ENCODE measurements at regions not wholly inside any gene's neighbourhood (a gene's known extent, or its start where the extent isn't known, plus 50 kb on each side); places are given as distances from the start of the nearest gene placed in this dataset.

GRCh38 chrX:20320461-20321159 lies 53.9 kb upstream of the RPS6KA3 start:
- TF ChIP-seq CTBP1 (IDR thresholded peaks at IDR 0.05; ENCODE audit: borderline replicate concordance) (no peak), FOXM1 (IDR thresholded peaks at IDR 0.05; ENCODE audit: borderline replicate concordance) (no peak), PKNOX1 (IDR thresholded peaks at IDR 0.05) (no peak), ARNT (IDR thresholded peaks at IDR 0.05) (no peak), SP1 (IDR thresholded peaks at IDR 0.05) (no peak)
